Islet precursor cell (in vitro differentiated cells): ENCODE measurements at regions not wholly inside any gene's neighbourhood (a gene's known extent, or its start where the extent isn't known, plus 50 kb on each side); places are given as distances from the start of the nearest gene placed in this dataset.
"Not testable (repeated sequence)": the region's sequence is repeated elsewhere in the genome, so short reads cannot be mapped to it uniquely, and the experiment has no call there.

Experiments
- DNase-seq: peaks from one replicate; pipeline ENCODE4 v3.0.0-alpha.2; 2018

DNA sequence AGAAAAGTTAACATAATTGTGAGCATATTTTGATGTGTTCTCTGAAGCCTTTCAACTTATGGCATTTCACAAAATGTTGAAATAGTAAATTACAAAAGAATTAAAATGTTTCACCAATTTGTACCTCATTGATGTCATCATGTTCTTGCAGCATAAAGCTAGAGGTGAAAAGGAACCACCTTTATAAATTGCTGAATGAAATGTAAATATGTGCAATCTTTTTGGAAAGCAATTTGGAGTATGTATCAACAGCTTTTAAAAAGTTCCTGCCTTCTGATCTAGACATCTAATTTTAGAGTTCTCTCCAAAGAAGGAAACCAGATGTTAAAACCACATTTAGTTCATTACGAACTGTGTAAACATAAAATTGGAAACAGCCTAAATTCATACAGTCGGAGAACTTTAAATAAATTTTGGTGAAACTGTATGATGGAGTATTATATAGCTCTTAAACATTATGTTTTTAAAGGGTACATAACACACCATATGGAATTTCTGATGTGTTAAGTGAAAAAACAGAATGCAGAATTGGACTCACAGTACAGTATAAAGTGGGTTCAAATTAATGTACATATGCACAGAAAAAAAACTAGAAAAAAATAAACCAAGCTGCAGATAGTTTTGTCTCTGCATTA is 311.2 kb upstream of the NAALADL2 start:
- no peak for DNase-seq

GRCh38 chr3:174548841-174549623 is 310.1 kb upstream of the NAALADL2 start:
- no peak for DNase-seq

GRCh38 chr3:174581558-174581957 is 277.6 kb upstream of the NAALADL2 start:
- no peak for DNase-seq

DNA sequence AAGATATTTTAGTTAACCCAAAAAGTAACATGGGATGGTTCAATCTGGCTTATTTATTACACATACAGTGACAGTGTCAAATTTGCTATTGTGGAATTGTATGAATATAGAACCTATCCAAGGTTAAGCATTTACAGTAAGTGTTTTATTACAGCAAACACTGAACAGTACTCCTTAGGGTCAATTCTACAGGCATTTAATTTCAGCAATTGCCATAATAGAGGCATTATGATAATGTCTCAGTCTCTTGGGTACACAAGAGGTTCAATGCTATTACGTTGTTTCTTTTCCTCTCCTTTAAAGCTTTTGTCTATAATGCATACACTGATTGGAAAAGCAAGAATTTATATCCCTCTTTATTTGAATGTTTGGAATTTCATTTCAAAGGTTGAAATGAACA is 275.7 kb upstream of the NAALADL2 start:
- no peak for DNase-seq

GRCh38 chr3:174587137-174587536 is 272.0 kb upstream of the NAALADL2 start:
- DNase-seq: not testable (repeated sequence)

DNA sequence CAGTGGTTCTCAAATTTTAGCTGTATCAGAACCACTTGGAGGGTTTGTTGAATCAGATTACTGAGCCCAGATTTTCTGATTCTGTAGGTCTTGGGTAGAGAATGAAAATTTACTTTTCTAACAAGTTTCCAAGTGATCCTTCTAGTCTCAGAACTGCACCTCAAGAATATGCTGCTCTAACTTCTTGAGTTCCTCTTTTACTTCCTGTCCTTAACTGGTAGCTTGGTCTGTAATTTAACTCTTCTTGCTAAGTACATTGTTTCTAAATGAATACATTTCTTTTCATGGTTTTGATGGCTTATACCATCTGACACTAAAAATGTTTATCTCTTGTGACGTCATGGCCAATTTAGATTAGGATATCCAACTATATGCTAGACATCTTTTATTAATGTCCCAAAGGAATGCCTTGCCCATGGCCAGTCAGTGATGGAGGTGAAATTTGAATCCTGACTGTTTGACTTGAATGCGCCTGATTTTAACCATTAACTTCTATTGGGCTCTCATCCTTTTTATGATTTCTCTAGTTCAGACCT is 262.6 kb upstream of the NAALADL2 start:
- DNase-seq: no peak

- DNase-seq: no peak
These were observed 260.2 kb upstream of the NAALADL2 start for GRCh38 chr3:174598885-174599439.

DNA sequence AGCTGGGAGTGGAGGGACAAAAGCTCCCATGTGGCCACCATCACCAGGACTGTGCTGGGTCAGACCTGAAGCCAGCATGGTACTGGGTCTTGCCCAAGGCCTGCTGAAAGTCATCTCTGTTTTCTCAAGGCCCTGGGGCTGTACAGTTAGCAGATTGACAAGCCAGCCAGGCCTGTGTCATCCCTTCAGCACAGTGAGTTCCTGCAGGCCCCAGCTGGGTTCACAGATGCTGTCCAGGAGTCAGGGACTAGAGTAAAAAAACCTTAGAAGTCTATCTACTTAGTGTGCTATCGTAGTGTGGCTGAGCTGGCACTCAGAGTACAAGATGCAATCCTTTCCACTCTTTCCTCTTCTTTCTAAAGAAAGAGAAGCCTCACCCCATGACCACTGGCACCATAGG is 246.0 kb upstream of the NAALADL2 start:
- DNase-seq: peak; percentile 54

- DNase-seq: no peak
These were observed 245.1 kb upstream of the NAALADL2 start for GRCh38 chr3:174614036-174614435.

- DNase-seq: no peak
These were observed 240.6 kb upstream of the NAALADL2 start for GRCh38 chr3:174618368-174619080.

GRCh38 chr3:174619239-174619638 is 239.9 kb upstream of the NAALADL2 start:
- DNase-seq: no peak

DNA sequence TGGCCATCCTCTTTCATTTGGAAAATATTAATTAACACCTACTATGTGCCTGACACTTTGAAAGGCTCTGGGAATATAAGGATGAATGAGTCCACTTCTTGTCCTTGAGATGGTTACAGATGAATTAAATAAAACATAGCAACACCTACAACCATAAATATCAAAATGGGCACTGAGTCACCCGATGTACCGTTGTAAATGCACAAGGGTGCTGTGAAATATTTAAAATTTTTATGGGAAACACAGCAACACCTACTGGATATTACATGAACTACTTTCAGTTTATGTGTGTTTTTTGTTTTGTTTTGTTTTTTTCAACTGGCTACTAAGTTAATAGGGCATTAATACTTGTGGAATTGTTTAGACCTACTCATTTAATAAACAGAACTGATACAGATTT is 239.0 kb upstream of the NAALADL2 start:
- no peak for DNase-seq

DNA sequence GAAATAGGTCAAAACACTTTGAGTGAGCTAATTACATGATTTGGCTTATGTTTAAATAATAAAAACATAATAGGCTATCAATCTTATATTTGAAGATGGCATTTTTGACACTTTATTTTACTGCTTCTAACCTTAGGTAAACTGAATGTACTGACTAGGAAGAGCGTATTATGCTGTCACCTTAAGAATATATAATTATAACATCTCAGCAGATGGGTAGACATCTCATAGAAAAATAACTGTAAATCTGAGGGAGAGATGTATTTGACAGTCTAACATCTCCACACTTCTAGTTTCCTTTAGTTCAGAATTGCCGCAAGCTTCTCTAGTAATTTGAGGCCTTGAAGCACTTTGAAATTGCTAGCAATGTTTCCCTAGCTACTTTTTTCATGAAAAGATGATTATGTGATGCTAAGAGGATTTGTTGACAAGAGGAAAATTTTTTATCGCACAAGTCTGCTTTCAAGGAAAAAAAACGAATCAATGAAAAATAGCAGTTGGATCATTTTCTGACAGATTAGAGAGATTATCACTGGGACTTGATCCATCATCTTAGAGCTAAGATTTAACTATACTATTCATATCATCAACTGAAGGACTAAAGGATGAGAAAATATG is 238.2 kb upstream of the NAALADL2 start:
- DNase-seq: no peak

- no peak for DNase-seq
These were observed 225.8 kb upstream of the NAALADL2 start for GRCh38 chr3:174633342-174633741.

- DNase-seq: no peak
These were observed 222.7 kb upstream of the NAALADL2 start for GRCh38 chr3:174636451-174636850.

DNA sequence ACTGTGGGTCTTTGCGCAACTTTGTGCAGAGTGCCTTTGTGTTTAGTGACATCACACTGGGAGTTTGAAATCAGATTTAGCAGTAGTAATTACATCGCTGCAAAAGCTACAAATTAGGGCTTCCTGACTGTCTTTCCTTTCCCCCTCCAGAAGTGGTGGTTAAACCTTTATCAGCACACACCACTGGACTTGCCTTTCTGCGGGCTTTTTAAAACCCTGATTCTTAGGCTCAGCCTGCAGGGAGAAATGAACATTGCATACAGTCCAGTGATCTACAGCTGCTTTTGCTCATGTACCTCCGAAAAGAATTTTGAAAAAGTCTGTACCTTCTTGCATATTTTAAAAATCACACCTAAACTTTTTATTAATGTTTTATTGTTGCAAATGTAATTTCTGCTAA is 219.7 kb upstream of the NAALADL2 start:
- no peak for DNase-seq

DNA sequence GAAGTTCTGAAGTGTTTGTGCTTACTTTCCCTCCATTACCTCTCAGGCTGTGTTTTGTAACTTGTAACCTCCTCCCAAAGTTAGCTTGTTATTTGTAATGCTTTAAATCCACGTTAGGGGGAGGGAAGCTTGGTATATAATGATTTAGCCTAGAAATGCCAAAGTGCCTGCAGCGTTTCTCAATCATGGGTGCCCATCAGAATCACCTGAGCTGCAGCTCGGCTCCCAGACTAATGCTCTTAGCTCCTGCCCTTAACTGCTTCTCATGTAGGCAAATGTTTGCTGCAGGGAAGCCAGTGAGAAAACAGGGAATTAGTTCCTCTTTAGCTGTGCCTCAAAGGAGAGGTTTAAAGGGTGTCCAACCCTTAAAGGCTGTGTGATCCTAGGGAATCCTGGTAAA is 219.2 kb upstream of the NAALADL2 start:
- no peak for DNase-seq

- no peak for DNase-seq
These were observed 218.2 kb upstream of the NAALADL2 start for GRCh38 chr3:174640932-174641331.

GRCh38 chr3:174644287-174644686 is 214.8 kb upstream of the NAALADL2 start:
- no peak for DNase-seq

GRCh38 chr3:174651951-174652350 is 207.2 kb upstream of the NAALADL2 start:
- no peak for DNase-seq

DNA sequence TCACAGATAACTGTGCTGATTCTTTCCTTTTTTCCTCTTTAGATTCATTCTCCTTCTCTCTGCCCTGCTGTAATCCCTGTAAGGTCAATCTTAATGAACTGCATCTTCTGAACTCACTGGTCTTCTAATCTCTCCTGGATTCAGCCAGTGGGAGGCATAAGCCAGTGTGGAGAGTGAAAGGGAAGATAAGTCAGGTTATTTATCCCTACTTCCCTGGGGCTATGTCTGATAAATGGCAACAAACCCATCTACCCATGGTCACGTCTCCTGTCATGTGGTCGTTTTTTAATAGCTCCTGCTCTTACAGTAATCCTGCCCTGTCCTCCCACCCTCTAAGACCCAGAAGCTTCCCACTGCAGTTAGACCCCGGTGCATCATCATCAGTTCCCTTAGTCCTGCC is 199.6 kb upstream of the NAALADL2 start:
- no peak for DNase-seq

- DNase-seq: no peak
These were observed 196.5 kb upstream of the NAALADL2 start for GRCh38 chr3:174662653-174663052.

DNA sequence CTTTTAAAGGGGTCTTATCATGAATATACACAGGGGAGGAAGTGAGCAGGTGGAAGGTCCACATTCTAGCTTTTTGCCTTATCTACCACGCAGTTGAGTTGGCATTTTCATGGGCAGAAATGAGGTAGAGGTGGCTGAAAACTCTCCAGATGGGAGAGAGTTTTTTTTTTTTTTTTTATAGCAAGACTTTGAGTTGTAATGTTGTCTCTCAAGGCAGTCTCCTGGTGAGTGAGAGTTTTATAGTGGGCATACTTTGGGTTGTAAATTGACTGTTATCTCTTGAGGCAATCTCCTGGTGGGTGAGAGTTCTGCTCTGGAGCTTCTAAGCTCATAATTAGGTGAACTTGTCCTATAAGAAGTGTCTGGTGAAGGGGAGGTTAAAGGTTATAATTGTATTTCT is 191.7 kb upstream of the NAALADL2 start:
- DNase-seq: no peak
